HFFc6 (cell line): ENCODE measurements at regions not wholly inside any gene's neighbourhood (a gene's known extent, or its start where the extent isn't known, plus 50 kb on each side); places are given as distances from the start of the nearest gene placed in this dataset.

Source experiments
- DNase-seq: peaks from one replicate; pipeline ENCODE4 v3.0.0-alpha.2; 2018
- H3K27ac Mint-ChIP-seq: 2 replicates; pipeline ENCODE4 v1.8.0; 2020; ENCODE audit warnings: mild to moderate bottlenecking, mixed read lengths
- H3K27me3 Mint-ChIP-seq: 2 replicates; pipeline ENCODE4 v1.8.0; 2021; ENCODE audit warnings: mild to moderate bottlenecking, moderate library complexity, mixed read lengths; ENCODE audit not compliant: insufficient read depth
- H3K36me3 Mint-ChIP-seq: 2 replicates; pipeline ENCODE4 v1.8.0; 2021; ENCODE audit warnings: low read depth, mixed read lengths
- H3K4me1 Mint-ChIP-seq: 2 replicates; pipeline ENCODE4 v1.8.0; 2020; ENCODE audit warnings: low read depth, mixed read lengths
- H3K4me3 Mint-ChIP-seq: 2 replicates; pipeline ENCODE4 v1.8.0; 2020; ENCODE audit warnings: mild to moderate bottlenecking, moderate library complexity, mixed read lengths
- H3K9me3 Mint-ChIP-seq: 2 replicates; pipeline ENCODE4 v1.8.0; 2020; ENCODE audit warnings: mild to moderate bottlenecking, mixed read lengths
- CTCF ChIP-seq: fragments of 200-600 bp; sonication (generic); IDR thresholded peaks from 2 replicates; pipeline ENCODE4 v1.5.0; 2021; ENCODE audit warnings: antibody characterized with exemption, mild to moderate bottlenecking

GRCh38 chr1:115164940-115165705 is 75.8 kb upstream of the TSPAN2 start:
- TF ChIP-seq CTCF, result no peak
- H3K27me3 Mint-ChIP-seq, result peaks cover 3% of the 10 kb centered on the region

GRCh38 chr1:115164484-115164883 is 75.2 kb upstream of the TSPAN2 start:
- H3K4me1 Mint-ChIP-seq, result peaks cover 63% of the 10 kb centered on the region
- peaks cover 18% of the 10 kb centered on the region for H3K9me3 Mint-ChIP-seq
- peaks cover 30% of the 10 kb centered on the region for H3K36me3 Mint-ChIP-seq
- no peak for DNase-seq
- H3K4me3 Mint-ChIP-seq, result no peak overlapping the region
- TF ChIP-seq CTCF, result no peak
- no peak overlapping the region for H3K27ac Mint-ChIP-seq
- H3K27me3 Mint-ChIP-seq, result no peaks in the 10 kb centered on the region; the same call in 1 of the 2 replicates

More at GRCh38 chr1:115164940-115165705, 75.8 kb upstream of the TSPAN2 start:
- peaks cover 30% of the 10 kb centered on the region for H3K36me3 Mint-ChIP-seq
- H3K9me3 Mint-ChIP-seq, result peaks cover 18% of the 10 kb centered on the region
- peaks cover 68% of the 10 kb centered on the region for H3K4me1 Mint-ChIP-seq
- no peak overlapping the region for H3K4me3 Mint-ChIP-seq
- no peak overlapping the region for H3K27ac Mint-ChIP-seq
- no peak for DNase-seq

- Mint-ChIP-seq H3K36me3 (peaks cover 27% of the 10 kb centered on the region), H3K9me3 (peaks cover 18% of the 10 kb centered on the region), H3K27me3 (no peaks in the 10 kb centered on the region; the same call in 1 of the 2 replicates), H3K4me1 (peaks cover 57% of the 10 kb centered on the region), H3K4me3 (no peak overlapping the region), H3K27ac (peak overlapping the region; percentile 52; the same call in 1 of the 2 replicates)
- no peak for TF ChIP-seq CTCF
- DNase-seq, result peak; percentile 60
Observed at GRCh38 chr1:115160728-115161127, 71.4 kb upstream of the TSPAN2 start.

- no peaks in the 10 kb centered on the region; the same call in 1 of the 2 replicates for H3K27me3 Mint-ChIP-seq
- H3K4me3 Mint-ChIP-seq, result no peak overlapping the region
- H3K27ac Mint-ChIP-seq, result no peak overlapping the region
Observed at GRCh38 chr1:115159958-115160357, 70.7 kb upstream of the TSPAN2 start.

GRCh38 chr1:115158181-115158580 is 68.9 kb upstream of the TSPAN2 start:
- Mint-ChIP-seq H3K27me3 (no peaks in the 10 kb centered on the region; the same call in 1 of the 2 replicates), H3K27ac (peak overlapping the region; percentile 65), H3K36me3 (peaks cover 16% of the 10 kb centered on the region; the same call in 1 of the 2 replicates), H3K4me1 (peaks cover 42% of the 10 kb centered on the region), H3K4me3 (no peak overlapping the region; the same call in 1 of the 2 replicates), H3K9me3 (peaks cover 10% of the 10 kb centered on the region)
- no peak for TF ChIP-seq CTCF
- peak; percentile 81 for DNase-seq

More at GRCh38 chr1:115159958-115160357, 70.7 kb upstream of the TSPAN2 start:
- peaks cover 22% of the 10 kb centered on the region for H3K36me3 Mint-ChIP-seq
- no peak for DNase-seq
- no peak for TF ChIP-seq CTCF
- peaks cover 14% of the 10 kb centered on the region for H3K9me3 Mint-ChIP-seq
- peaks cover 49% of the 10 kb centered on the region for H3K4me1 Mint-ChIP-seq
